Left lung (tissue), 4 donors: ENCODE measurements at regions not wholly inside any gene's neighbourhood (a gene's known extent, or its start where the extent isn't known, plus 50 kb on each side); places are given as distances from the start of the nearest gene placed in this dataset.

Experiments used
- ATAC-seq: fragments of 200-7000 bp; cut with Tn5 transposase; one replicate; pipeline ENCODE4 v1.9.1; 2020; ENCODE audit warnings: moderate library complexity
- DNase-seq, 4 donors: peaks; one replicate each; pipeline ENCODE4 v3.0.0-alpha.2; 2013 to 2020
- H3K27ac ChIP-seq, 2 donors: fragments of 200-600 bp; sonication (generic) in 1 of 2; one replicate each; pipeline versions ENCODE4 v1.5.0 to v1.8.0; 2020 to 2021
- H3K27me3 ChIP-seq, 2 donors: fragments of 200-600 bp; sonication (generic) in 1 of 2; one replicate each; pipeline versions ENCODE4 v1.5.0 to v1.8.0; 2020 to 2021
- H3K36me3 ChIP-seq, 2 donors: fragments of 200-600 bp; sonication (generic) in 1 of 2; one replicate each; pipeline versions ENCODE4 v1.5.0 to v1.8.0; 2020 to 2021
- H3K4me1 ChIP-seq, 2 donors: fragments of 200-600 bp; one replicate each; pipeline ENCODE4 v1.8.0; 2021
- H3K4me3 ChIP-seq, 2 donors: fragments of 200-600 bp; sonication (generic) in 1 of 2; one replicate each; pipeline versions ENCODE4 v1.5.0 to v1.8.0; 2020 to 2021; ENCODE audit warnings: mild to moderate bottlenecking in 1 of 2
- H3K9me3 ChIP-seq, 2 donors: fragments of 200-600 bp; sonication (generic) in 1 of 2; one replicate each; pipeline versions ENCODE4 v1.5.0 to v1.8.0; 2020 to 2021
- CTCF ChIP-seq, 2 donors: fragments of 200-600 bp; sonication (generic) in 1 of 2; IDR thresholded peaks; one replicate each; pipeline versions ENCODE4 v1.5.0 to v1.8.0; 2021; ENCODE audit warnings: antibody characterized with exemption in 2 of 2
- intact Hi-C, 2 donors: fragments of 100-400 bp; cut with DNase I; formaldehyde crosslinking; loops; one replicate each; pipeline versions ENCODE4 v1.11.2 to v1.14.2; 2022
- donor health status: DM: no; HTN: yes; CAD: no.
- donor health status: DM: no; HTN: no; CAD: no.

GRCh38 chr6:68012822-68013221 is 622.3 kb upstream of the ADGRB3 start:
- no peak for ATAC-seq
- Histone ChIP-seq H3K4me1 (no peaks in the 10 kb centered on the region), H3K27me3 (no peaks in the 10 kb centered on the region), H3K27ac (no peak overlapping the region), H3K36me3 (no peaks in the 10 kb centered on the region), H3K9me3 (peaks cover 0 to 3% of the 10 kb centered on the region in 2 donors), H3K4me3 (no peak overlapping the region)
- intact Hi-C loops, result no loop called here
- DNase-seq, result no peak
- no peak for TF ChIP-seq CTCF (IDR thresholded peaks at IDR 0.05)

GRCh38 chr6:68010936-68011335 is 624.1 kb upstream of the ADGRB3 start:
- H3K4me3 ChIP-seq, result no peak overlapping the region
- no peak overlapping the region for H3K27ac ChIP-seq
- ATAC-seq (no peak), DNase-seq (no peak)
- no peaks in the 10 kb centered on the region for H3K27me3 ChIP-seq
- H3K9me3 ChIP-seq, result peaks cover 0 to 3% of the 10 kb centered on the region in 2 donors
- H3K36me3 ChIP-seq, result no peaks in the 10 kb centered on the region
- no peaks in the 10 kb centered on the region for H3K4me1 ChIP-seq
- TF ChIP-seq CTCF (IDR thresholded peaks at IDR 0.05), result no peak
- intact Hi-C loops, result no loop called here

- no peak for DNase-seq
- Histone ChIP-seq H3K27ac (no peak overlapping the region), H3K9me3 (peaks cover 0 to 3% of the 10 kb centered on the region in 2 donors), H3K4me1 (no peaks in the 10 kb centered on the region), H3K27me3 (no peaks in the 10 kb centered on the region), H3K4me3 (no peak overlapping the region), H3K36me3 (no peaks in the 10 kb centered on the region)
- intact Hi-C loops, result no loop called here
- no peak for TF ChIP-seq CTCF (IDR thresholded peaks at IDR 0.05)
- no peak for ATAC-seq
Observed at GRCh38 chr6:68008445-68008844, 626.6 kb upstream of the ADGRB3 start.

GRCh38 chr6:68007717-68008116 is 627.4 kb upstream of the ADGRB3 start:
- no peaks in the 10 kb centered on the region for H3K27me3 ChIP-seq
- H3K36me3 ChIP-seq, result no peaks in the 10 kb centered on the region
- peaks cover 0 to 3% of the 10 kb centered on the region in 2 donors for H3K9me3 ChIP-seq
- intact Hi-C loops, result no loop called here
- ATAC-seq (no peak), DNase-seq (no peak)
- no peaks in the 10 kb centered on the region for H3K4me1 ChIP-seq
- H3K4me3 ChIP-seq, result no peak overlapping the region
- H3K27ac ChIP-seq, result no peak overlapping the region
- no peak for TF ChIP-seq CTCF (IDR thresholded peaks at IDR 0.05)

- peaks cover 0 to 5% of the 10 kb centered on the region in 2 donors for H3K9me3 ChIP-seq
- intact Hi-C loops, result no loop called here
- ATAC-seq (no peak), DNase-seq (no peak)
- TF ChIP-seq CTCF (IDR thresholded peaks at IDR 0.05), result no peak
- no peak overlapping the region for H3K27ac ChIP-seq
- no peaks in the 10 kb centered on the region for H3K4me1 ChIP-seq
- H3K4me3 ChIP-seq, result no peak overlapping the region
- H3K27me3 ChIP-seq, result no peaks in the 10 kb centered on the region
- H3K36me3 ChIP-seq, result no peaks in the 10 kb centered on the region
Observed at GRCh38 chr6:67986694-67987232, 648.3 kb upstream of the ADGRB3 start.
